ENCODE measurements at regions not wholly inside any gene's neighbourhood (a gene's known extent, or its start where the extent isn't known, plus 50 kb on each side); places are given as distances from the start of the nearest gene placed in this dataset.

GRCh38 chr5:168092209-168093185, 198.9 kb upstream of the WWC1 start:
- ATAC-seq (no peak), FAIRE-seq (no peak), DNase-seq (no peak)
- 86 to 88% methylated on average over 8 of the region's 8 CpGs for WGBS, 2 donors
- Histone ChIP-seq H3K9me3 (no peaks in the 10 kb centered on the region), H3K27ac (no peak overlapping the region), H3K4me3 (no peak overlapping the region), H3K4me1 (peaks cover 0 to 3% (median 0%) of the 10 kb centered on the region in 3 donors), H3K36me3 (no peaks in the 10 kb centered on the region), H3K27me3 (no peaks in the 10 kb centered on the region)
- intact Hi-C loops (cut with DNase I): no loop called here
- TF ChIP-seq CTCF (IDR thresholded peaks at IDR 0.05): no peak

GRCh38 chr5:168093200-168093910, 198.1 kb upstream of the WWC1 start:
- WGBS, 2 donors: 55 to 59% methylated on average over 5 of the region's 5 CpGs
- ATAC-seq (no peak), DNase-seq (no peak), FAIRE-seq (no peak)
- H3K4me3 ChIP-seq: no peak overlapping the region
- no peaks in the 10 kb centered on the region for H3K9me3 ChIP-seq
- no peak for TF ChIP-seq CTCF (IDR thresholded peaks at IDR 0.05)
- peaks cover 0 to 3% (median 0%) of the 10 kb centered on the region in 3 donors for H3K4me1 ChIP-seq
- no peaks in the 10 kb centered on the region for H3K36me3 ChIP-seq
- intact Hi-C loops (cut with DNase I): no loop called here
- no peaks in the 10 kb centered on the region for H3K27me3 ChIP-seq
- H3K27ac ChIP-seq: no peak overlapping the region

- no peaks in the 10 kb centered on the region for H3K27me3 ChIP-seq
- H3K9me3 ChIP-seq: no peaks in the 10 kb centered on the region
- no peak for ATAC-seq
- H3K36me3 ChIP-seq: no peaks in the 10 kb centered on the region
- FAIRE-seq: no peak
- DNase-seq: no peak
- peaks cover 0 to 3% (median 0%) of the 10 kb centered on the region in 3 donors for H3K4me1 ChIP-seq
- intact Hi-C loops (cut with DNase I): no loop called here
- no peak overlapping the region for H3K4me3 ChIP-seq
- TF ChIP-seq CTCF (IDR thresholded peaks at IDR 0.05): no peak
- WGBS, 2 donors: 59 to 61% methylated on average over 1 of the region's 1 CpG
- no peak overlapping the region for H3K27ac ChIP-seq
Observed at GRCh38 chr5:168096525-168096924, 194.9 kb upstream of the WWC1 start.

- FAIRE-seq: no peak
- Histone ChIP-seq H3K36me3 (no peaks in the 10 kb centered on the region), H3K4me3 (no peak overlapping the region), H3K4me1 (peaks cover 0 to 3% (median 0%) of the 10 kb centered on the region in 3 donors), H3K9me3 (no peaks in the 10 kb centered on the region), H3K27ac (no peak overlapping the region), H3K27me3 (no peaks in the 10 kb centered on the region)
- intact Hi-C loops (cut with DNase I): no loop called here
- peak in 1 of 4 donors; percentile 23 for ATAC-seq
- WGBS, 2 donors: 51 to 59% methylated on average over 12 of the region's 12 CpGs
- no peak for DNase-seq
- no peak for TF ChIP-seq CTCF (IDR thresholded peaks at IDR 0.05)
Observed at GRCh38 chr5:168097876-168098653, 193.4 kb upstream of the WWC1 start.

All from pancreas (tissue), 10 donors.